HUES64 (cell line): ENCODE measurements at regions not wholly inside any gene's neighbourhood (a gene's known extent, or its start where the extent isn't known, plus 50 kb on each side); places are given as distances from the start of the nearest gene placed in this dataset.

Experiments
- H3K27ac ChIP-seq: 2 replicates; pipeline ENCODE4 v1.7.0; 2013; ENCODE audit warnings: low read depth, low read length, inconsistent platforms
- H3K27me3 ChIP-seq: 2 replicates; pipeline ENCODE4 v1.6.1; 2013; ENCODE audit warnings: mild to moderate bottlenecking, low read length; ENCODE audit not compliant: insufficient read depth
- H3K36me3 ChIP-seq: 2 replicates; pipeline ENCODE4 v1.6.1; 2013; ENCODE audit warnings: mild to moderate bottlenecking, low read length; ENCODE audit not compliant: insufficient read depth
- H3K4me1 ChIP-seq: 2 replicates; pipeline ENCODE4 v1.6.1; 2013; ENCODE audit warnings: mild to moderate bottlenecking, low read length, moderate library complexity; ENCODE audit not compliant: insufficient read depth
- H3K4me3 ChIP-seq: 2 replicates; pipeline ENCODE4 v1.5.1; 2013; ENCODE audit warnings: mild to moderate bottlenecking, low read length, moderate library complexity
- H3K9ac ChIP-seq: 2 replicates; pipeline ENCODE4 v1.6.1; 2013; ENCODE audit warnings: mild to moderate bottlenecking, low read depth, low read length
- H3K9me3 ChIP-seq: 2 replicates; pipeline ENCODE4 v1.6.1; 2013; ENCODE audit warnings: low read depth, low read length; ENCODE audit not compliant: insufficient read depth
- WGBS: fragments of 150-250, 120-280 bp; methylation state at CpG from one replicate; pipeline ENCODE4 v1.1.7; 2013; ENCODE audit warnings: missing lambda C conversion rate; 5-methylcytosine and 5-hydroxymethylcytosine counted together

GRCh38 chr5:2607598-2607997 is 143.9 kb downstream of the IRX2 start:
- Histone ChIP-seq H3K9me3 (no peaks in the 10 kb centered on the region), H3K27me3 (no peaks in the 10 kb centered on the region)
- 80% methylated on average over 6 of the region's 6 CpGs for WGBS

GRCh38 chr5:2603272-2603575 is 148.3 kb downstream of the IRX2 start:
- Histone ChIP-seq H3K36me3 (no peaks in the 10 kb centered on the region), H3K9ac (no peak overlapping the region), H3K27me3 (no peaks in the 10 kb centered on the region), H3K4me1 (no peaks in the 10 kb centered on the region), H3K4me3 (no peak overlapping the region), H3K9me3 (no peaks in the 10 kb centered on the region), H3K27ac (no peak overlapping the region)
- WGBS: 88% methylated on average over 5 of the region's 5 CpGs

More at GRCh38 chr5:2607598-2607997, 143.9 kb downstream of the IRX2 start:
- H3K9ac ChIP-seq: no peak overlapping the region
- H3K36me3 ChIP-seq: no peaks in the 10 kb centered on the region
- no peaks in the 10 kb centered on the region for H3K4me1 ChIP-seq
- H3K4me3 ChIP-seq: no peak overlapping the region
- no peak overlapping the region for H3K27ac ChIP-seq

- WGBS: 79% methylated on average over 6 of the region's 7 CpGs
- no peaks in the 10 kb centered on the region for H3K9me3 ChIP-seq
- no peaks in the 10 kb centered on the region for H3K36me3 ChIP-seq
- H3K4me3 ChIP-seq: no peak overlapping the region
- H3K27me3 ChIP-seq: no peaks in the 10 kb centered on the region
- H3K27ac ChIP-seq: no peak overlapping the region
- no peak overlapping the region for H3K9ac ChIP-seq
- H3K4me1 ChIP-seq: no peaks in the 10 kb centered on the region
Measured at GRCh38 chr5:2602451-2603271, 148.8 kb downstream of the IRX2 start.

- no peak overlapping the region for H3K27ac ChIP-seq
- H3K36me3 ChIP-seq: no peaks in the 10 kb centered on the region
- no peak overlapping the region for H3K4me3 ChIP-seq
- H3K4me1 ChIP-seq: no peaks in the 10 kb centered on the region
- no peak overlapping the region for H3K9ac ChIP-seq
- WGBS: no CpG with 5 or more reads among the region's 1 CpG
- H3K9me3 ChIP-seq: no peaks in the 10 kb centered on the region
- H3K27me3 ChIP-seq: no peaks in the 10 kb centered on the region
Measured at GRCh38 chr5:2598503-2598902, 153.0 kb downstream of the IRX2 start.

- Histone ChIP-seq H3K4me3 (no peak overlapping the region), H3K4me1 (no peaks in the 10 kb centered on the region), H3K9me3 (no peaks in the 10 kb centered on the region), H3K27me3 (no peaks in the 10 kb centered on the region), H3K36me3 (no peaks in the 10 kb centered on the region), H3K27ac (no peak overlapping the region), H3K9ac (no peak overlapping the region)
- WGBS: 90% methylated on average over 1 of the region's 1 CpG
Measured at GRCh38 chr5:2594701-2595100, 156.8 kb downstream of the IRX2 start.

- Histone ChIP-seq H3K9me3 (no peaks in the 10 kb centered on the region), H3K4me1 (no peaks in the 10 kb centered on the region), H3K27ac (no peak overlapping the region), H3K4me3 (no peak overlapping the region), H3K36me3 (no peaks in the 10 kb centered on the region), H3K27me3 (no peaks in the 10 kb centered on the region), H3K9ac (no peak overlapping the region)
- 96% methylated on average over 10 of the region's 10 CpGs for WGBS
Measured at GRCh38 chr5:2592766-2593165, 158.7 kb downstream of the IRX2 start.

GRCh38 chr5:2591777-2592453 is 159.6 kb downstream of the IRX2 start:
- no peak overlapping the region for H3K27ac ChIP-seq
- no peaks in the 10 kb centered on the region for H3K4me1 ChIP-seq
- H3K9me3 ChIP-seq: no peaks in the 10 kb centered on the region
- 80% methylated on average over 19 of the region's 19 CpGs for WGBS
- no peaks in the 10 kb centered on the region for H3K27me3 ChIP-seq
- no peaks in the 10 kb centered on the region for H3K36me3 ChIP-seq
- H3K9ac ChIP-seq: no peak overlapping the region
- H3K4me3 ChIP-seq: no peak overlapping the region

- H3K9me3 ChIP-seq: no peaks in the 10 kb centered on the region
- no peaks in the 10 kb centered on the region for H3K36me3 ChIP-seq
- H3K9ac ChIP-seq: no peak overlapping the region
- H3K4me3 ChIP-seq: no peak overlapping the region
- no peaks in the 10 kb centered on the region for H3K27me3 ChIP-seq
- 94% methylated on average over 9 of the region's 9 CpGs for WGBS
- no peak overlapping the region for H3K27ac ChIP-seq
- H3K4me1 ChIP-seq: no peaks in the 10 kb centered on the region
Measured at GRCh38 chr5:2588850-2589501, 162.5 kb downstream of the IRX2 start.

GRCh38 chr5:2587189-2588031 is 164.1 kb downstream of the IRX2 start:
- Histone ChIP-seq H3K4me3 (no peak overlapping the region), H3K27ac (no peak overlapping the region), H3K4me1 (no peaks in the 10 kb centered on the region), H3K36me3 (no peaks in the 10 kb centered on the region), H3K9me3 (no peaks in the 10 kb centered on the region), H3K9ac (no peak overlapping the region), H3K27me3 (no peaks in the 10 kb centered on the region)
- WGBS: 96% methylated on average over 15 of the region's 15 CpGs

GRCh38 chr5:2586016-2586715 is 165.3 kb downstream of the IRX2 start:
- H3K4me3 ChIP-seq: no peak overlapping the region
- H3K36me3 ChIP-seq: no peaks in the 10 kb centered on the region
- H3K4me1 ChIP-seq: no peaks in the 10 kb centered on the region
- no peaks in the 10 kb centered on the region for H3K9me3 ChIP-seq
- WGBS: 91% methylated on average over 9 of the region's 9 CpGs
- H3K27ac ChIP-seq: no peak overlapping the region
- H3K9ac ChIP-seq: no peak overlapping the region
- H3K27me3 ChIP-seq: no peaks in the 10 kb centered on the region
